ENCODE measurements at regions not wholly inside any gene's neighbourhood (a gene's known extent, or its start where the extent isn't known, plus 50 kb on each side); places are given as distances from the start of the nearest gene placed in this dataset.

GRCh38 chr2:145731467-145731866 lies 1211.5 kb upstream of the ZEB2 start:
- no peak for DNase-seq (ENCODE audit: low read depth, low spot score)

GRCh38 chr2:145729993-145730770 lies 1210.3 kb upstream of the ZEB2 start:
- DNase-seq (ENCODE audit: low read depth, low spot score) = no peak

- DNase-seq (ENCODE audit: low read depth, low spot score) = no peak
Observed at GRCh38 chr2:145729481-145729880, 1209.6 kb upstream of the ZEB2 start.

- DNase-seq (ENCODE audit: low read depth, low spot score) = no peak
Observed at GRCh38 chr2:145728511-145728910, 1208.6 kb upstream of the ZEB2 start.

GRCh38 chr2:145725876-145726275 lies 1206.0 kb upstream of the ZEB2 start:
- DNase-seq (ENCODE audit: low read depth, low spot score) = no peak

- no peak for DNase-seq (ENCODE audit: low read depth, low spot score)
Observed at GRCh38 chr2:145724311-145724898, 1204.5 kb upstream of the ZEB2 start.

GRCh38 chr2:145723872-145724271 lies 1204.0 kb upstream of the ZEB2 start:
- DNase-seq (ENCODE audit: low read depth, low spot score) = no peak

- no peak for DNase-seq (ENCODE audit: low read depth, low spot score)
Observed at GRCh38 chr2:145721681-145722080, 1201.8 kb upstream of the ZEB2 start.

GRCh38 chr2:145715601-145716000 lies 1195.7 kb upstream of the ZEB2 start:
- no peak for DNase-seq (ENCODE audit: low read depth, low spot score)

GRCh38 chr2:145710303-145710702 lies 1190.4 kb upstream of the ZEB2 start:
- no peak for DNase-seq (ENCODE audit: low read depth, low spot score)

- DNase-seq (ENCODE audit: low read depth, low spot score) = no peak
Observed at GRCh38 chr2:145702305-145702704, 1182.4 kb upstream of the ZEB2 start.

GRCh38 chr2:145692971-145693478 lies 1173.1 kb upstream of the ZEB2 start:
- DNase-seq (ENCODE audit: low read depth, low spot score) = no peak

GRCh38 chr2:145691659-145692058 lies 1171.7 kb upstream of the ZEB2 start:
- no peak for DNase-seq (ENCODE audit: low read depth, low spot score)

GRCh38 chr2:145690183-145690778 lies 1170.4 kb upstream of the ZEB2 start:
- DNase-seq (ENCODE audit: low read depth, low spot score) = no peak

- no peak for DNase-seq (ENCODE audit: low read depth, low spot score)
Observed at GRCh38 chr2:145689277-145689676, 1169.4 kb upstream of the ZEB2 start.

- DNase-seq (ENCODE audit: low read depth, low spot score) = no peak
Observed at GRCh38 chr2:145688156-145688555, 1168.2 kb upstream of the ZEB2 start.

GRCh38 chr2:145687442-145688134 lies 1167.7 kb upstream of the ZEB2 start:
- DNase-seq (ENCODE audit: low read depth, low spot score) = no peak

- no peak for DNase-seq (ENCODE audit: low read depth, low spot score)
Observed at GRCh38 chr2:145685383-145686050, 1165.6 kb upstream of the ZEB2 start.

GRCh38 chr2:145682546-145683157 lies 1162.7 kb upstream of the ZEB2 start:
- no peak for DNase-seq (ENCODE audit: low read depth, low spot score)

- DNase-seq (ENCODE audit: low read depth, low spot score) = no peak
Observed at GRCh38 chr2:145680276-145680675, 1160.4 kb upstream of the ZEB2 start.

GRCh38 chr2:145677371-145677770 lies 1157.5 kb upstream of the ZEB2 start:
- no peak for DNase-seq (ENCODE audit: low read depth, low spot score)

Measured in smooth muscle cell of the brain vasculature (primary cell).